Glomerular visceral epithelial cell (primary cell): ENCODE measurements at regions not wholly inside any gene's neighbourhood (a gene's known extent, or its start where the extent isn't known, plus 50 kb on each side); places are given as distances from the start of the nearest gene placed in this dataset.

Source experiments
- DNase-seq: peaks from one replicate; pipeline ENCODE4 v3.0.0-alpha.2; 2016; ENCODE audit errors: extremely low spot score

DNA sequence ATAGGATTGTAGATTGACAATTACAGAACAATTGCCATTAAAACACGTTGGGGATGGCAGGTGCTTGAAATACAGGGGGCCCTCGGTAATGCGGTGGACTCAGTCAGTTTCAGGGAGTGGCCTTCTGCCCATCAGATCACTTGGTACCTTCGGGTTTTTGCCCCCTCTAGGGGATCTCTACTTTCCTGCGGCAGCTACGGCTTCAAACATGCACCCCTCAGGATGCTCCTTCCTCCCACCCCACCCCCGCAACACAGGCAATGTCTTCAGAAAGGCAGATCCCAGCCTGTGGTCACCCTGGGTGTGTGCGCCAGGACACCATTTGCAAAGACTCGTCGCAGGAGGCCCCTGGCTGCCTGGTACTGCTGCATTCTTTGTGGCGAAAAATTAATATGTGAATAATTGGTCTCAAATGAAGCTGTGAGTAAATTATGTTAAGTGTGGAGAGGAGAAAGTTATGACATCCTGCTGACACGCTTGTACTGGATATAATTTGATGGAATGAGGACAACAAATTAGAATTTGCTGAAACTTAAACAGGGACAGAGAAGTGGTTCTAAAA, 431.0 kb upstream of the MKI67 start:
- DNase-seq: no peak

DNA sequence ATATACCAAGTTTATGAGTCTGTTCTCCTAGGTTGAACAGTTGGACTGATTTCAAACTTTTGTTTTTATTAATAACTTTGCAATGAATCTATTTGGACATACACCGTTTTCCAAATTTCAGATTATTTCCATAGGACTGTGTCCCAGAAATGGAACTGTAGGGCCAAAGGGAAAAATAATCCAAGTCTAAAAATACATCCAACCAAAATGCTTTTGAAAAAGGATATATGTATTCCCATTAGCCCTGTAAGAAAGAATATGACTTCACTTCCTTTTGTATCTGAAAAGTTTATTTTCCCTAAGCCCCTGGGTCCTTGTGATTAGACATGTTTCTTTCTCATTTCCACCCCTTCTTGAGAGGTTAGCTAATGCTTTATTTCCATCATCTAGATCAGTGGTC, 434.2 kb upstream of the MKI67 start:
- no peak for DNase-seq

DNA sequence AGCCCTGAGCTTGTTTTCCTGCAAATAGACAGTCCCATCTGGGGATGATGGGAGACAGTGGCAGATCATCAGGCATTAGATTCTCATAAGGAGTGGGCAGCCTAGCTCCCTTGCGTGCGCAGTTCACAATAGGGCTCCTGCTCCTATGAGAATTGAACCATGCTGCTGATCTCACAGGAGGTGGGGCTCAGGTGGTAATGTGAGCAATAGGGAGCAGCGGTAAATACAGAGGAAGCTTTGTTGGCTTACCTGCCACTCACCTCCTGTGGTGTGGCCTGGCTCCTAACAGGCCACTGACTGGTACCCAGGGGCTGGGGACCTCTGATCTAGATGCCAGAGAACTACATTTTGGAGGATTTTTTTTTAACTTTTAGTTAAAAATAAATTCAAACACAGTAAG, 434.8 kb upstream of the MKI67 start:
- DNase-seq: no peak

DNA sequence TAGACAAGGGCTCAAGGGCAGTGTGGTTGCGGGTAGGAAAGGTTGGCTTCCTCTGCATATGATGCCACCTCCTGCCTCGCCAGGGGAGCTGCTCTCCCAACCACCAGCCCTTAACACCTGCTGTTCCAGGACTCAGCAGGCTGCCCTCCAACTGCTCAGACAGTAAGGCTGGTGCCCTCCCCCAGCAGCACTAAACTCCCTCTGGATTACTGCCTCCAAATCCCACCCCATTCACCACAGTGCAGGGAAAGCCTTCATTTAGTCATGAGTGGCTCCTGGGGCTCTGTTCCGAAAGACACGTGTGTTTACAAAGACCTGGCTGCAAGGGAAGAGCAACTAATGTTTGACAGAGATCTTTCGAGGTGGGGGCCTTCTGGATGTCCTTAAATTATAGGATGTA, 437.2 kb upstream of the MKI67 start:
- no peak for DNase-seq

DNA sequence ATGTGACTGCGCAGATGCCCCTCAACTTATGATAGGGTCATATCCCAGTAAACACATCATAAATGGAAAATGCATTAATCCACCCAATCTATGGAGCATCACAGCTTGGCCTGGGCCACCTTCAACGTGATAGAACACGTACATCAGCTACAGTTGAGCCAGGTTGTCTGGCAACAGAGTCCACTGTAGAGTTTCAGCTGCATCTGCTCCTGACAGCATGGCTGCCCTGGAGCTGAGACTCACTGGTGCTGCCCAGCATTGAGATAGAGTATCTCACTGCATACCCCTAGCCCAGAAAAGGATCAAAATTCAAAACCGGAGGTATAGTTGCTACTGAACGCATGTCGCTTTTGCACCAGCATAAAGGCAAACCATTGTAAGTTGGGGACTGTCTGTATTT, 437.7 kb upstream of the MKI67 start:
- no peak for DNase-seq

DNA sequence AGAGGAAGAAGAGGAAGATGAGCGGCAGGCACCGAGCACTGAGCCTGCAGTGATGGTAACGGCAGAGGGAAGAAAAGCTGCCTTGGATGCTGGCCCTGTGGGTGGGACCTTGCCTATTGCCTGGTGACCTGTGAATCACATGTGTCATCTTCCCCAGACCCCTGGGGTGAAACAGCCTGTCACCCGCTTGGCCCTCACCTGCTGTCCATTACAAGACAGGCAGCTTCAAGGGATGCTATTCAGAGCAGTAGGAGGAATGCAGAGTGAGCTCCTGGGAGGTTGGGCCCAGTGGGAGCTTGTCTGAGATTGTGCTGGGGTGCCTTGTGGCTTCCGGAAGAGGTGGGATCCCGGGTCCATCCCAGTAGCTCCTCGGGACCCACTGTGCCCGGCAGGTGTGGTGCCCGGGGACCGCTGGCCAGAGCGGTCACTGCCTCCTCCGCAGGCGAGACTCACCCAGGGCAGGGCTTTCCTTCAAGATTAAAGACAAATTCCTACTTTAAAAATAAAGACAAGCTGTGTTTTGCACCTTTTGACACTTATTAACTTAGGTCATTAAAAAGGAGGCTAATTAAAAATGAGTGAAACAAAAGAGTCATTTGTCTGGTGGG, 440.2 kb upstream of the MKI67 start:
- DNase-seq: no peak

DNA sequence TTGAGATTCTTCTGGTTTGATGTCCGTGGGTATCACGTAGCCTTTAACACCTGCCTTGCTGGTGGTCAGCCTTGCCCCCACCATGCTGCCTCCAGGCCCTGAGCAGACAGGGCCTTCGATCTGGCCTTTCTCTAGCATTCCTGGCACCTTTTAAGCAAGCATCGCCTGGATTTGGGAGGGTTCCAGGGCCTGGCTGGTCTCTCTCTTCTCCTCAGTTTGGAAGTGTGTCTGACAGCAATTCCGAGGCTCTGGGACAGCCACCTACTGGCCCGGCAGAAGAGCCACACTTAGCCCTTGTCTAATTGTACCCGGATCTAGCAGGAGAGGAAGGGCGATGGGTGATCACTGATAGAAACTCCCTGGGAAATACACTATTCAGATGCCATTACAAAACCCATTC, 441.3 kb upstream of the MKI67 start:
- no peak for DNase-seq

DNA sequence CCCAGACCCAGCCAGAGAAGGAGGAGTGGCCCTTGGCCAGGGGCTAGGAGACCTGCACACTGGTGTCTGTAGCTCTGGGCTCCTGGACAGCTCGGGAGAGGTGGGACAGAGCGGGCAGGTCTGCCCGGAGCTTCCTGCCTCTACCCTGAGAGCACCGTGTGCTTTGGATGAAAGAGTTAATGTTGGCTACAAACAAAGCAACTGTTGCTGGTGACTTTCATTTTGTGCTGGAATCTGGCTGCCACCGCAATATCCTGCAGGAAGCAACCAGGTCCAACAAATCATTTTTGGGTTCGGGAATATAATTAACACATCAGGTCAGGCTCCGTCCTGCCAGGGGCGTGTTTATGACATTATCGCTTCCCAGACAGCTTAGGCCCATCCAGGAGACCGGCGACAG, 441.8 kb upstream of the MKI67 start:
- DNase-seq: no peak

DNA sequence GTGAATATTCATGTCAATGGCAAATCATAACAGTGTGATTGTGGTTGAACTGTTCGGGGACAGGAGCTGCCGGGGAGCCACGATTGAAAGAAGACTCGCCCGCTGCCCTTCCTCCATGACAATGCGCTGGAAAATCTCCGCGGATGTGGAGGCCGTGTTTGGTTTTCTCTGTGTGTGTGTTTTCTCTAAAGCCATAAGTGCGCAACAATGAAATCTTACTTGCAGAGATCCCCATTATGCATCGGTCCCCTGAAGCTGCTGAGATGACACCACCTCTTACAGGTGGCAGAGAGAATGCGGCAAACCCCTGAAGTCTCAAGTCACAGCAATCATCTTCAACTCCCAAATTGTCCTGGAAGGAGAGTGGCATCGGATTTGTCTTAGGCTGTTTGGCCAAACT, 442.3 kb upstream of the MKI67 start:
- DNase-seq: no peak

DNA sequence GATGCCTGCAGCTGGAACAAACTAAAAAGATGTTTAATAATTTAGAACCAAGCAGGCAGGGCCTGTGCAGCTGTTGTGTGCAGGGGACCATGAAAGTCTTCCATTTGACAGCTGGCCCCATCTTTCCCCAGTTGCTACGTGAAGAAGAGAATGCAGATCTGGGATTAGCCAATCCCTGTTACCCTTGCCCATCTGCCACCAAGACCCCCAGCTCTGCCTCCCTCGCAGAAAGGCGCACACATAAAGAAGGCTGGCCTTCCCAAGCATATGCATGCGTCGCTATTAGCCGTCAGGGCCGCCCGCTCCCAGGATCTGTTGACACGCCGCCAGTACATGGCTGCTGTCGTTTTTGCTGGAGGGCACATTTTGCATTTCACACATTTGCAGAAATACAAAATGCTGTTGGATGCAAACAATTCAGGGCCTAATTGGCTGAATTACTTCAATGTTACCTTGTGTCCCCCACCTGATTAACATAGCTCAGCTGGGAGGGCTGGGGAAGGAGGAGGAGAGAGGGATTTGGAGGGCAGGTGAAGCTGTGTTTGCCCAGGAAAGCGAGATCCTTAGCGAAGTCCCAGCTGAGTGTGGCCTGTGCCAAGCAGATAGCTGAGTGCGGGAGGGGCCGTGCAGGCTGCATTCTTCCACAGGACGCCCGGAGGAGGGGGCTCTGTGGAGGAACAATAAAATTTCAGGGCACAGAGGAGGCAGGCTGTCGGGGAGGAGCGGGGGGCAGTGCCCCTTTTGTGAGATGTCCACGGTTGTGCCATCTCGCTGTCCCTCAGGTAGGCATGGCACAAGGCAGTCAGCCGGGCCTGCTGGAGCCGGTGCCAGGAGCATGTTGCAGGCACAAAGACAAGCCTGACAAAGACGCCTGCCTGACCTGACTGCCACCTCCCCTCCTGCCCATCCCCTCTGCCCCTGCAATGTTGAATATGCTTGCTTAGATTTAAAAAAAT, 443.0 kb upstream of the MKI67 start:
- no peak for DNase-seq

DNA sequence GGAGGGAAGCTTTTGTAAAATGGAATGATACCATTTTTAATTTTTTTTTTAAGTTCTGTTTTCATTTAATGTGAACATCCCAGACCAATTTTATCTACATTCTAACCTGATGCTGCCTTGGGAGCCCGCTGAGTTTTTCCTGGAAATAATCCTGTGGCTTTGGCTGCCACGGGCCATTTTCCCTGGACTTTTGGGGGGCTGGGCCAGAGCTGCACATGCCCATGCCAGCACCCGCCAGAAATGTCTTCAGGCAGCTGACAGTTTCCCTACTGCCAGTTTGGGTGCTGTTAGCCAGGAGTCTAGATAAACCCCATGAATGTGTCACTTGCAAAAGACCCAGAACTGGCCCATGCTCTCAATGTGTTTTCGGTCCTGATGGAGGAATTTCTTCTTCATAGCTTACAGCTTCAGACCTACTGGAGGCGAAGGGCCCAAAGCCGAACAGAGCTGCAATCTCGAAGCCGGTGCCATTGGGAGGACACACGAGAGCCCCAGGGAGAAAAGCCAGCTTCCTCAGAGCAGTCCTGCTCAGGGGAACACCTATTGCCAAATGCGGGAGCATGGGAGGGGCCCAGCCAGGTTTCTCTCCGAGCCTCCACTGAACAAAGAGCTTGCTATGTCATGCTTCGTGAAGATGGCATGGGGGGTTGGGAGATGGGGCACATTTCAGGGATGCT, 444.2 kb upstream of the MKI67 start:
- DNase-seq: no peak

DNA sequence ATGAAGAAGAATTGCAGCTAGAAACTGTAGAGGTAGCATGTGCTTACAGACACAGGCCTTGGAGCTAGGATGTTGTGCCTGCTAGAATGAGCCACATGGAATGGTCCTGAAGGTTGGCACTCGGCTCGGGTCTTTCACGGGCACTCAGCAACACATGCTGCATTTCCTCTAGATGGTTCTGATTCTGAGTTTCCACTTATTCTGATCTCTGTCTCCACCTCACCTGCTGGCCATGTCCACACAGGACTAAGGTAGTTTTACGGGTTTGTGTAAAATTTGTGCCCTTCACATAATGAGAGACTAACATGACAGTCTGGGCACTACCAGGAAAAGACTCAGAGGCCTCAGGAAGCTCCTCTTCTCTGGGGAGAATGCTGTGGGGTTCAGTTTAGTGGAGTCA, 444.8 kb upstream of the MKI67 start:
- DNase-seq: no peak

DNA sequence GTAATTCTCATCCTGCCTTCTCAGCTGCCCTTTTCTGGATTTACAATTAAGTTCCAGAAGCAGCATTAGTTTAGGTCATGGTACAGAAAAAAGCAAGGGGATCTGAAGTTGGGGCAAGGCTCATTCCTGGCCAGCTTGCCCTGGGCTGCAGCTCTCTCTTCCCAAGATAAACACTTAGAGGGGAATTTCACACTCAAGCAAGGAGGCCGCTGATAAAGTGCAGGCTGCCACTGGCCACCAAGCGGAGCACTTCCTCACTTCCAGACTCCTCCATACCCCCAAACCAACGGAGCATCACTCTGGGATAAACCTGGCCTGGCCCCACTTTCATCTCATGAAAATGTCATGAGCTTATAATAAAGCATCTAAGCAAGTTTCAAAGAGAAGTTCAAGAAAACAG, 445.5 kb upstream of the MKI67 start:
- DNase-seq: no peak

DNA sequence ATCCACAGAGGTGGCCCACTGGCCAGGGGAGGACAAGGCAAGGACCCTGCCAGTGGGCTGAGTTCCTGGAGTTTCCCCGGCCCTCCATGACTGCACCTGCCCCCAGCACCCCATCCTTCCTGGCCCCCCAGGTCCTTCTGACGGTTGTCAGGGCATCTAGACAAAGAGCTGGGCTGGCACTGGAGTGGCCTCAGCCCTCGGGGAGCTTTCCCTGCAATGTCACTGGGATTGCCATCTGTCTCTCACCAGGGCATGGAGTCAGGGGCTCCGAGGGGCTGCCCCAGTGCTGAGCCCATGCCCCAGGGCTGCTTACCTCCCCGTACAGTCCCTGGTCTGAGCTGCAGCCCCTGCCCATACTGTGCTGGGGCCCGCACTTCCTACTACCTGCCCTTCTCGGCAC, 446.5 kb upstream of the MKI67 start:
- DNase-seq: no peak

DNA sequence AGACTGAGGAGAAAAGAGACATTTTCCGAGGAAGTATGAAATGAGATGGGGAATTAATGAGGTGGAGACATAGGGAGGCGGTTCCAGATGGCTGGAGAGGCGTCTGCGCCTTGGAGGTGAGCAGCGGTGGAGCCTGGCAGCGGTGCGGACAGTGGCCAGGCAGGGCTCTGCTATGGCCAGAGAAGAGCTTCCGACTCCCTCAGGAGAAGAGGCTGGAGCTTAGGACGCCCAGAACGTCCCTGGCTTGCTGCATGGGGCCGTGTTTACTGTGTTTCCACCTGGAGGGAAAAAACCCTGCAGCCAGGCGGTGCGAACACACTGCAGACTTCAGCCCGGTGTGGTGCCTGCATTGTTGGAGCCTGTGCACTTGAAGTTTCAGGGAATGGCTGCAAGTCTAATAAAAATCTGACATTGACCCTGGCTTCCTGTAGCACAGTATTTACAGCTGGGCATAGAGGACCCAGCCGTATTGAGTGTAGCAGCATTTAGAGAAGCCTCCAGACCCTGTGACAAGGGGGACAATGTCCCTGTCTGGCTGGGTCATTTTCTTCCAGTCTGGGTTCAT, 447.1 kb upstream of the MKI67 start:
- no peak for DNase-seq

DNA sequence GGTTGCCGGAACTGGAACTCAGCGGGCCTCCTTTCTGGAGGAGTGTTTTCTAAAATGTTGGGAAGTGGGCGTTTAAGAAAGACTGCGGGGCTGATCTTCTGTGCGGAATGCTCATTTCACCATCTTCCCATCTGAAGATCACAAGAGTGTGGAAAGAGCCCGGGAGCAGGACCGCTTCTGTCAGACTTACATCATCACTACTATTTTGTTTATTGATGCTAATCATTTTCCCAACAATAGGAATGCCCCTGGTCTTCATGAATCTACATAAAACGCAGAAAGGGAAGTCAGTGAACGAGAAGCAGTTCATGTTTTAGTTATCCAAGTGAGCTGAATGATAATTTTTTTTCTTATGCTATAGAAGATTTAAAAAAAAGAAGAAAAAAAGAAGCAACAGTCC, 447.8 kb upstream of the MKI67 start:
- DNase-seq: no peak

DNA sequence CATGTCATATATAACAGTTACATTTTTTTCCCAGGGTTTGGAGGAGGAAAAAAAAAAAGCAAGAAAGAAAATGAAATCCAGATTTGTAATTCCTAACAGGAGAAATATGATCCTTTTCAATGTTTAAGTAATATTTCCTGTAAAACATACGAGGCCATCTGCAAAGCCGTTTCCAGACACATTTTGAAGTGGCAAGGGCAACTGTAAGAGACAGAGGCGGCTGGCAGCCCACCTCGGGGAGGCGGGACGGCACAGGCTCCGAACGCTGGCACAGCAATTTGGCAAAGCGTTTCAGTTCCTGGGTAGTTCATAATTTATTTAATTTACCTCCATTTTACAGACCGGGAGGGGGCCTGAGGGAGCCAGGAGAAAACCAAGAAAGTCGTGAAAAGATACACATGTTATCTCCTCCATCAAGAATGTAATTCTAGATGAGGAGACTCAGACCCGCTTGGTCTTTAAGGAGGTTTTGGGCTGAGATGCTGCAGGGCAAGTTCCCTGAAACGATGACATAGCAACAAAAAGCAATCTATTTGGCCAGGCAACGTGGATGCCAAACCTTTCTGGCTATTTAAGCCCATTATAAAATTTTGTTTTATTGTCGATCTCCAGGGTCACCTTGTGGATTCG, 448.5 kb upstream of the MKI67 start:
- DNase-seq: no peak

DNA sequence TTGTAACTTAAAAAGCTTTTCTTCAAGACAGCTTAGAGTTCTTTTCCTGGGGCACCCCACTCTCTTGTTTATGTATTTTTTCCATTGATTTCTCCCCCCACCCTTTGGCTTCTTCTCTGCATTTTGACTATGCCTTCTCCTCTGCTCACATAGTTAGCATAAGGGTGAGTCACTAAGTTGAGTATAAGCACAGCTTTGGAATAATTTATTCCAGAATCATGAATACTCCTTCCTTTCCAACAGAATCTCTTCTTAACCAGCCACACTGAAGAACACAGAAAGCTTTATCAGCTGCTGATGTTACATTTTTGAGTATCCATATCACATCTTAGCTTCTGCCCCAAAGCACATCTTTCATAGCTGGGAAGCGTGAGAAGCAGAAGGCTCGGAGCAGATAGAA, 449.5 kb upstream of the MKI67 start:
- DNase-seq: no peak

DNA sequence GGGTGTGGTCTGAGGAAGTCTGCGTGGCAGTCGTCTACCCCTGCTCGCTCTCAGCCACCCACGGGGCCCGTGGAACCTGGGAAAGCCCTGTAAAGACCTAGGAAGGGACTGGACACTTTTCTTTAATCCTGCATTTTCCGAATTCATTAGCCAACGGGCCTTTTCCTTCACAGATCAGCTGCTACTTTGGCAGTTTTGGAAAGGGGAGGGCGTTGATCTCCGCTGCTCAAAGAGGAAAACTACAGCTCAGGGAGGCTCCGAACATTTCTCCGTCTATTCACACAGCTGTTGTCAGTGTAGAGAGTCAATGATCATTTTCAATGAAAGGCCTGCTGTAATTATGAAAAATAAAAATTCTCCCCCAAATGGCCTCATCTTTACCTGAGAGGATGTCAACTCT, 450.1 kb upstream of the MKI67 start:
- no peak for DNase-seq

DNA sequence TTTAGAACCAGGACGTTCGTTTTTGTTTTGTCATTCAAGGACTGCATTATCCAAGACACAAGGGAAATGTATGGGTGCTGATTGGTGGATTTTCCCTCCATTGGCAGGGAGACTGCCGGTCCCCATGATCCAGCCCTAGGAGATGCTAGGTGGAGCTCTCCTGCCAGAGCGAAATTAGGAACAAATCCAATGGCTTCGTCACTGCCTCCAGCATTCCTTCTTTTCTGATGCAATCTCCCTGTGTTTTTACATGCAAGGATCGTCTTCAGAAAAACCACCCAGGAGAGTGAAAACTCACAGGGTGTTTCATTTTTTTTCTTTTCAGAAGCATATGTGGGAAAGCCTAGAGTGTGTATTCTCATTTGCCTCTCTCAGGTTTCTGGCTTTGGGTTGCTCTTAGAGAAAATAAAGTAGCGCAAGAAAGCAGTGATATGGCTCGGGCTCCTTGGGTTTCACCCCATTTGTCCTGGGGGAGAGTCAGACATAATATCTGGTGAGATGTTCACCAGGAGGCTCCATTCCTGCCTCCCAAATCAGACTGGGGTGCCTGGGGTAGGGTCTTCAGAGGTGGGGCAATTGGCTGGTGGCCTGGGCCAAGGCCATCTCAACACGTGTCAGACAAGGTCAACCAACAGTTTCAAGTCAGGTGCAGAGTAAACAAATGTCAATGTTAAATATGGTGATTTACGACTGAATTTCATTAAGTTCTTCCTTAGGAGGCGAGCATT, 450.9 kb upstream of the MKI67 start:
- DNase-seq: no peak
